Stimulated activated CD8-positive, alpha-beta memory T cell treated with anti-CD3 and anti-CD28 coated beads, Interleukin-12 subunit alpha, Interleukin-12 subunit beta, amount 100 ng/mL, for 24 hours (primary cell): ENCODE measurements at regions not wholly inside any gene's neighbourhood (a gene's known extent, or its start where the extent isn't known, plus 50 kb on each side); places are given as distances from the start of the nearest gene placed in this dataset.

Experiments used
- DNase-seq: peaks from one replicate; pipeline ENCODE4 v3.0.0-alpha.2; 2020; ENCODE audit errors: extremely low read depth

DNA sequence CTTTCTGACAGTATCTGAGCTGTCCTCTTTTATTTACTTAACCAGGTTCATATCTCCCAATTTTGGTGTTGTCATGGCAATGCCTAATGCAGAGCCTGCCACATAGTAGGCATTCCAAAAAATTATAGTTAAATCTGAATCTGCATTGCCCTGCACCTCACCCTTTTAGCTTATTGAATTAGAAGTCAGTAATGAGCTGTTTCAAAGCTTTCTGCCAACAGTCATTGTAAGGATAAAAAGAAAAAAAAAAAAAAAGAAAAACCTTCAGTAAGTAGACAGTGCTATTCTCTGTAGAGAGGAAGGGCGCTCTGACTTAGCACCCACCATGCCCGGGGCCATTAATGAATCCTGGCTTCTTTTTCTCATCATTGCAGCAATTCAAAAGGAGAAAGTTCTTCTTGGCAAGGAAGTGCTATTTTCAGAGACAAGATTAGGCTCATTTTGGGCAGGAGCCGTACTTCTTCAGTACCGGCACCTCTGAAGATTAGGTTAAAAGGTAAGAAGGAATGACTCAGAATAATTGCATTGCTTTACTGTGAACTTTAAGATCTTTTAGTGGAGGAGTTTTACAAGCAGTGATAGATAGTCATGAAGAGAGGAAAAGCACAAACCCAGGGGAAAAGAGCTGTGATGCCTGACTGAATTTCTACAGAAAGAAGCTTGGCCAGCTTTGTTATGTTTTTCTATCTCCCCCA is 2041.2 kb upstream of the PIK3C3 start:
- no peak for DNase-seq

DNA sequence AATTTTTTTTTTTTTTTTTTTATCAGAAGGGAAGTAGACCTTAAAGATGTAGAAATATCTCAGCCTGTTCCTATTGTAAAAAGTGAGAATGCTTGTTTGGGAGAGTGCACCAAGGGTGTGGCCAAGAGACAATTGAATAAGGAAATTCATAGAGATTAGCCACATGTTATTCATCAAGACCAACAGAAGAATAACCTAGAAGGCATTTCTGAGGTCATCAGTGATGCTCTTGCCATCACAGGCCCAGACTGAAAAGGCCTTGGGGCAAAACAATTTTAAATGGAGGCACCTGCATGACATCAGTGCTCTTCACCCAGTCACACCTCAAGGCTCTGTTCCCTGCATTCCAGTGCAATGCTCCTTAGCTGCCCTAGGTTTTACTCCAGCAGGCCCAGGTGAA is 2043.3 kb upstream of the PIK3C3 start:
- DNase-seq = no peak

DNA sequence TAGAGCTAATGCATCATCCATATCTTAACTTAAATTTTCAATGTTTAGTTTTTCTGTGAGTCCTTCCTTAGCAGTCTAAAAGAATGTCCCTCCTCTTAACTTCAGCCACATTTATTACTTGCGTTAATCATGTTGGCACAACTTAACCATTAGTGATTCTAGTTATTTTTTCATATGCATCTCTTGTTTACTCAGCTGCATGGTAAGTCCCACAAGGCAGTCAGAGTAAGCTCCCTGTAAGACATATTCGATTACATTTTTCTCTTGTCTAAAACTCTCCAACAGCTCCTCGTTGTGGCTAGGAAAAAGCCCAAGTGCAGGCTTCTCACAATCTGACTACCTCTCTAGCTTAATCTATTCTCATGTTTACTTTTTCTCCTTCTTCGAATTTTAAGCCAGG is 2045.3 kb upstream of the PIK3C3 start:
- DNase-seq = no peak

DNA sequence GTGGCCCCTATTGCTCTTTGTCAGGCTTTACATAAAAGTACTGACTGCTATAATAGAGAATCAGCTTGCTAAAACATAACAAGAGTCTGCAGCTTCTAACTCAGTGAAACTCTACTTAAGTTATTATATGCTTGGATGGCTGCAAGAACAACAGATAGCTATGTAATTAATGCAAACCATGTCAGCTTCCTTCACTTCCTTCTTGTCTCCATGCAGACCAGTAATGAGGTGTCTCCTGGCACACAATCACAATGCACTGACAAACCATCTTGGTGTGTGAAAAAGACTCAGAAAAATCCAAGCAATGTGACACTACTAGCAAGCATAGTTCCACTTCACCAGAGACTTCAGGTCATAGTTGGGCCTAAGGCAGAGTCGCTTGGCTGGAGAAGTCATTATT is 2068.9 kb upstream of the PIK3C3 start:
- no peak for DNase-seq

DNA sequence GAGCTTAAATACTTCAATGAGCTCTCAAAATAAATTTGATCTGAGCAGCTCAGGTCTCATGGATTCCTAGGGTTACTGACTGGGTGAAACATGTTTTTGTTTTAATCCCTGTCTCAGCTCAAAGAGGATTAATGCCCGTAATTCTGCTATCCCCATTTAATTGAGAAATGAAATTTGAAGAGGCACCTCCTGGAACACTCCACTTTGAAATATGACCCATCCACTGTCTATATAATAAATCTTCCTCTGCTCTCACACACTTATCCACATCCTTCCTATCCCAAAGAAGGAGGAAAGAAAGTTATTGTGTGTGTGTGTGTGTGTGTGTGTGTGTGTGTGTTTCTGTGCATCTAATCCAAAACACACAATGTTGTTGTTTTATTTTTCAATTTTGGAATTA is 2082.4 kb upstream of the PIK3C3 start:
- no peak for DNase-seq

DNA sequence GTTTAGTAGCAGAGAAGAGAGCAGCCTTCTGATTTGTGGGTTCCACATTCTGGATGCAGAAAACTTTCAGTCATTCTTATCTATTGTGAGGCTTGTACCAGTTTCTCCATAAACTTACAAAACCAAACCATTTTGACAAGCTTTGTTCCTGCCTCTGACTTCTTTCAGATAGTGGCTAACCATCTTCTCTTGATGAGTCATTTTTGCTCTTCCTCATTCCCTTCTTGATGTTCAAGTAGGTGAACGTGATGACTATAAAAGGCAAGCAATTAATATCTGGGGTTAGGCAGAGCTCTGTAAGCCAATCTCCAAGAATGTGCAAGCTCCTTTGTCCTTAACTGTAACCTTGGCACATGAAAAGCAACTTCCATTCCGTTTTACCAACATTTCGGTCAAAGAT is 2083.1 kb upstream of the PIK3C3 start:
- DNase-seq = no peak

DNA sequence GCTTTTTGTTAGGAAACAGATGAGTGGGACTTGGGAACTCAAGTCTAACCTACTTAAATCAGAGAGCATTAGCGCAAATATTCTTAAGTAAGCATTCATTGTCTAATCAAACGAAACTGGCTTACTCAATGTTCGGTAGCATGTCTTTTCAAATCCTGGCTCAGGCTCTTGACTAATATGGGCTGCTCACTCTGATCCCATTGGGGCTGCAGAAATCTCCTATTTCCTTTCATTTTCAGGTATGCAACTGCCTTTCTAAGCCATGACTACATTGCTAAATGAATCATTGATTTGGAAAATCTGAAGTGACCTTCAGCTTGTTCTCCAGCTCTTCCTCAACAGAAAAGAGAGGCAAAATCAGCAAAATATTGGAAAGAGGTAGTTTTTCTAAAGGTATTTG is 2084.4 kb upstream of the PIK3C3 start:
- DNase-seq = no peak

DNA sequence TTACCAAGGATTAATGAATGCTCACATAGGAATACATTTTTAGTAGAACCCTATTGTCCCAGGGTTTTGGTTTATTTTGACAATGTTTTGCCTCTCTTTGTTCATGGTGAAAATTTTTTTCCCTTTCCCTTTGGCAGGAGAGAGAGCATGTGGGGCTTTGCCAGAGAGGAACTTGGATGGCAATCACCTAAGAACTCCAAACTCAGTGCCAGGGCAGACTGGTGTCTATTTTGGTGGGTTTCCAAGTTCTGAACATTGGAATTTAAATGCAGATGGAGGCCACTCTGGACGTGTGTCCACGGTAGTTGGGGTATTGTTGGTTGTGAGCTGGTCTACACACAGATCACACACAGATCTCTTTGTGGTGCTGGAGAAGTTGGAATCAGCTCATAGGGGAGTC is 2091.1 kb upstream of the PIK3C3 start:
- no peak for DNase-seq

DNA sequence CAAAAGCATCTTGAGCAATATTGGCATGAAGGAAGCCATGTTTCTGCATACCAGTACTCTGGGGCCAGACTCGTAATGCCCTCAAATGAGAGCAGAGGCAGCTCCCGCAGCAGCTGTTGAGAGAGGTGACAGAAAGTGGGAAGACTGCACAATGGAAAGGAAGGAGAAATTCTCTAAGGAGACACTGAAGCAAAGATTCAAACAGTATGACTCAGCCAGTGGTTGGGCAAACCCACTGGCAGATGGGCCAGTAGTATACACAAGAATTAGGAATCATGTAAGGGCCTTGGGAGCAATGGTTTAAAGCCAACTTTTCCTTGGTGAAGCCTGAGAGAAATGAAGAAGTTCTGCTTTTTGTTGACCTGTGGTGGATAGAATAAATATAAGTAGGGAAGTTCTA is 2092.7 kb upstream of the PIK3C3 start:
- DNase-seq = no peak

DNA sequence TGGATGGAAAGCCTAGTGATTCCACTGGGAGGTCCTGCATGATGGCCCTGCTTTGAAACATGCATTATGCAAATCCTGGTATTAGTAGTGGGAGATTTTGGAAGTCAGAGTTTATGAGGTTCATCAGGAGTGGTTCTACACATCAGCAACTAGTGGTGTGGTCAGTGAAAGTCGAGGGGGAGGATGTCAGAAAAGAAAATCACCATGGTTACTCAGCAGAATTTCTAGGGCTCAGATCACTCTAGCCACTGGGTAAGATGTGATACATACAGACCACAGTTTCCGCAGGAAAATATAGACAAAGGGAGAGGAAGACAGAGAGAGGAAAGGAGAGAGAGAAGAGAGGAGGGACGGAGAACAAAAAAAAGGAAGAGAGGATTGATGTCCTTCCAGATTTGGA is 2100.7 kb upstream of the PIK3C3 start:
- DNase-seq = no peak

DNA sequence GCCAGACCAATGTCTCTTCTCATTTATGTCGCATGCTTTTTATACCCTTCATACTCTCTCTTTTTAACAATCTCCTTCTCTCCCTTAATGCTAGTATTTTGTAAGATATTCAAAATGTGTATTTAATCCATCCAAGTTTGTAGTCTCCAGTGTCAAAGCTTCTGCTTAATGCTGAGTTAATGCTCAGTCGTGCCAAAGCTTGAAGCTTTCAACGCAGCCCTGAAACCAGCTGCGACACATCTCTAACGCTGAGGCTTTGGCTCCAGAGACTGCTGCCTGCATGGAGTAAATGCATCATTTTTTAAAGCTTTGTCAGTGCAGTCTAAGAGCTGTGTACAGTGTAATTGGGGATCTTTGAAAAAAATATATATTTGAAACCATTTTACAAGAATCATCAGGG is 2108.8 kb upstream of the PIK3C3 start:
- no peak for DNase-seq

DNA sequence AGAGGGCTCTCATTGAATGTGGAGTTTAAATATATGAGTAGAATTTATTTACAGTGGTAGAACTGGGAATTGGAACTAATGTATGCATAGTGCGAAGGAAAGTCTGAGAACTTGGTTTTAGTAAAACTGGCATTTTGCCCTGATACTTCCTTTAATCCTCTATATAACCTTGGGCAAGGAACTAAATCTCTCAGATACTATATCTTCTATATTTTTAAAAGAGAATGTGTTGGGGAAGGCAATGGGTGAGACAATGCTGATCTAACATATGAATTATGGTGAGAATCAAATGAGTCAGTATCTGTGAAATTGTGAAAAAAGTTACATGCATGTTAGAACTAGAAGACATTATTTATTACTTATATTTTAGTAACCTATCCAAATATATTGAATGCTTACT is 2109.4 kb upstream of the PIK3C3 start:
- DNase-seq = no peak

DNA sequence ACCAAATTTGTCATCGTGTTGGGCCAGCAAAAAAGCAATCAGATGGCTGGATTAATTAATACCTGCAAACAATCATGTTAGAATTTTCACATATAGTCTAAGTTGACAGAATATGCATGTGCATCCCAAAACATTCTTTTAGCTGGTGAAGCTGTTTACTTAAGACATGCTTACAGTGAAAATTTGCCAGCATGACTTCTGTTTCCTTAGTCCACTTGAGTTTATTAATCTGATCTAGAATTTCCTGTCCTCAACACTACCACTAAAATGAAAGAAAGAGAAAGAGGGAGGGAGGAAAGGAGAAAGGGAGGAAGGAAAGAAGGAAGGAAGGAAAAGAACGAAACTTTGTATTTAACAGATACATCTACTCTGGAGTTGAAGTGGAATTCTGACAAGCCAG is 2109.9 kb upstream of the PIK3C3 start:
- DNase-seq = no peak

DNA sequence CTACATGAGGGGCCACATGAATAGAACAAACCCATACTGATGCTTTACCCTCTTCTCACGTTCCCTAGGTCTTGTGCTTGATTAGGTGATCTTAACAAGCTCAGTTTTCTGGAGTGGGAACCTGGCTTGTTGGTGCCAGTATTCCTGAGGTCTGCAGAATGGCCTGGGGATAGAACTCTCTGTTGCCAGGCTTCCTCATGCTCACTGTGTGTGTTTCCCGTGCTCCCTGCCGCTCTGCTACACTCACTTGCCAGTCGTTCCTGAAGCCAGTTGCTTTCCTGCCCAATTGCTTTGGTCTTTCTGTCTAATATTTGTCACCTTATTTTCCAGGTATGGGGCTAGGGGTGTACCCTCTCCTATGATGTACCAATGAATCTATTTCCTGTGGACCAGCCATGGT is 2111.5 kb upstream of the PIK3C3 start:
- no peak for DNase-seq

DNA sequence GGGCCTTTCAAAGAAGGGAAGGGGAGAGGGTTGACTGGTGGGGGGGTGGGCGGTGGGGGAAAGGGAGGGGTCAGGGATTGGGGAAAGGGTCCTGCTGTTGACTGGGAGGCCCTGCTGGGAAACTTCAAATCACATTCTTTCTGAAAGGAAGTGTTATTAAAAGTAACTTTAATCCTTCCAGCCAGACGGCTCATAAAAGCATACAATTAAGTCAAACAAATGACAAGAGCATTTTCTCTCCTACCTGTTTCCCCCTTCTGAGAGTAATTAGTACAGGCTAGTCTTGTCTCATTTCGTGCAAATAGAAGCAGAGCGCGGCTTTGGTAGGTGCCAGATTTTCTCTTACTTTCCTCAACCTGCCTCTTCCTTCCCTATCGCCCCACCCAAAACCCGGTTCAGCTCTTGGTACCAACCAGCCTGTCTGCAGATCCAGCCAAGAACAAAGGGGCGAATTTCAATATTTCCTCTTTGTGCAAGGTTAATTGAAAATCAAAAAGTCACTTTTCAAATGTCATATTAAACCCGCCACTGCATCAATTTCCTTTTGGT is 2112.6 kb upstream of the PIK3C3 start:
- no peak for DNase-seq

DNA sequence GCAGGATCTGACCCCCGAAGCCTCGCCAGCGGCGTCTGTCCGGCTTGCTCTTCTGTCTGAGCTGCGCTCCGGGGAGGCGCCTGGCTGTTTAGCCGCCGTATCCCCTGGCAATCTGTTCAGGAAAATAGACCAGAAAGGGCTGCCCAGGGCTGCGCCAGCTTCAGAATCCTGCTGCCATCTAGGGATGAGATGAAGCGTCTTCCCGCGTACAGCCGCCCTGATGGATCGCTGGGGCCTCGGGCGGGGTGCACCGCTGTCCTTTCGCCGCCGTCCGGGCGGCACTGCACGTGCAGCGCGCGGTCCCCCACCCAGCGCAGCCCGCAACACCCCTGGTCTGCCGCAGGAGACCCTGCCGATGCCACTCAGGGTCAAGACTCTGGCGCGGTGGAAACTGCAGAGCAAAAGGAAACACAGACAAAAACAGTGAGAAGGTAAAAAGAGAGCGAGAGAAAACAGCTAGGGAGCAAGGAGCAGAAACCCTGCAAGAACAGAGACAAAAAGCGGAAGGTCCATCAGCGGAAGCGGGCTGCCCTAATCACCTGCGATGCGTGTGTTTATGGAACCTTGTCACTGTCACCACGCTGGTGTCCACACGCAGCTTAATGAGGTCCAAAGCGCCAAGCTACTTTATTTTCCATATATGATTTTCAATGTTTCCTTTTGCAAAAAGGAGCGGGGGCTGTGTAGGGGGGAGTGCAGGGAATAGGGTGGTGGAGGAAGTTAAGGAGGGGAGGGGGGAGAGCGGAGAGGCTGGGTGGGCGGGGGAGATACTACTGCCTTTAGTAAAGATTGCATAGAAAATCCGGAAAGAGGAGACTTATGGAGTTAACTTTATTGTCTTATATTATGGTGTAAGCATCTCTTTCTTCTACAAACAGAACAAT is 2113.3 kb upstream of the PIK3C3 start:
- DNase-seq = no peak

DNA sequence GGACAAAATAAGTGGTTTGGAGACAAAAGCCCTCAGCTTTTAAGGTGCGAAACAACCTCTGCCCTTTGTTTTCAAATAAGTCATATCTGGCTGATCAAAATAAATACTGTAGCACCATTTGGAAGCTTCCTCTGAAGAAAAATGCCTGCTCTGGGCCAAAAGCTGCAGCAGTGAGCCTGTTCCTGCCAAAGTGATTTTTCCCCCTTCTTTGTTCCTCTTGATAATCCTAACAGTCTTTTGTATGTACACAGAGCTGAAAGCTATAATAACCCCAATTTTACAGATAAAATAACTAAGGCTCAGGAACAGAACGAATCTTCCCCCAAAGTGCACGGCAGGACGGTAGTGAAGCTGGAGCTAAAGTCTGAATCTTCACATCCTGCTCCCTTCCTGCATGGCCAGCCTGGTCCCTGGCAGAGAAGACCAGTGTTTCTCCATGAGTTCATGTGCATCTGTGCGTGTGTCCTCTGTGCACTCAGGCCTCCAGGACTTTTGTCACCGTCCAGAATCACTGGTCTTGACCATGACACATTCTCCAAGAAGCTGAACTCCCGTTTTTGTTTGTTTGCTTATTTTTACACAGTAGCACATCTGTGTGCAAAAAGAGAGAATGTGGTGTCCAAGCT is 2114.1 kb upstream of the PIK3C3 start:
- no peak for DNase-seq

DNA sequence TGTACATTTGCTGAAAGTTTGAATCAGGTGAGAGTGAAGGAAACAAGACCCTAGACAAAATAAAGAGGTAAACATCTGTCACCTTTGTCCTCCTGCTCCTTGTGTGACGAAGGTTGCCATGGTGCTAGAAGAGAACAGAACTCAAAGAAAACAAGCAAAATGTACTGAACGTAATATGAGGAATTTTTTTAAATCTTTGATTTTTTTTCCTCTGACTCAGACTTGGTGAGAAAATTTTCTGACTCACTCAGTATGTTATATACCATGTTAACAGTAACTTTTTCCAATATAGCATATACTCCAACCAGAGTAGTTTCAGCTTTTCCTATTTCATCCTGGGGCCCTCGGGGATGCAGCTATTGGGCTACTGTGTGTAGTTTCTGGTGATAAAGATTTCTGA is 2114.6 kb upstream of the PIK3C3 start:
- DNase-seq = no peak

DNA sequence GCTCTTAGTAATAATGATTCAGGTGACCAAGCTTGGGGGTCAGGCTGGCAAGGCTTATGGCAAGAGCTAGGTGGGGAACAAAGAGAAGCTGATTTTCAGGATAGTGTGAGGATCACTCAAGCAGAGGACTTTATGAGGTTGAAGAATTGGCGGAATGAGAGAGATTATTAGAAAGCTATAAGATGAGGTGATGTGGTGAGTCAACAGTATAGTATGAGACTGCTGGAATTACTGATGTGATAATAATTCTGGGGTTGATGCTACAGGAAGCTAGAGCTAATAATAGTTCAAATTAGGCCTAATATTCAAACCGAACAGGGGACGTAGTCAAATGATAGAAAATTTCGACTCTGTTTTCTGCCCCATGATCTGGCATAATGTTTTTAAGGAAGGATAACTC is 2115.3 kb upstream of the PIK3C3 start:
- DNase-seq = no peak

DNA sequence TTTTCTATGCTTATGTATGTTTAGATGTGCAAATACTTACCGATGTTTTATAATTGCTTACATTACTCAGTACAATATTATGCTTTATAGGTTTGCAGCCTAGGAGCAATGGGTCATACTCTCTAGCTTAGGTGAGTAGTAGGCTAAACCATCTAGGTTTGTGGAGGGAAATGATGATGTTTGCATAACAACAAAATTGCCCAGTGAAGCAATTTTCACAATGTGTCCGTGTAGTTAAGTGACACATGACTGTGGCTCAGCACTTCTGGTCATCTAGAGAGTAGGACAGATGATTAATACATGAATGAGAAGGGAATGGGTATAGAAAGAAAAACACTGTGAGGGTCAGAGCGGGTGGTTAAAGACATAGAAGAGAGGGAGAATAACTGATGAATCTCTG is 2116.2 kb upstream of the PIK3C3 start:
- DNase-seq = no peak

DNA sequence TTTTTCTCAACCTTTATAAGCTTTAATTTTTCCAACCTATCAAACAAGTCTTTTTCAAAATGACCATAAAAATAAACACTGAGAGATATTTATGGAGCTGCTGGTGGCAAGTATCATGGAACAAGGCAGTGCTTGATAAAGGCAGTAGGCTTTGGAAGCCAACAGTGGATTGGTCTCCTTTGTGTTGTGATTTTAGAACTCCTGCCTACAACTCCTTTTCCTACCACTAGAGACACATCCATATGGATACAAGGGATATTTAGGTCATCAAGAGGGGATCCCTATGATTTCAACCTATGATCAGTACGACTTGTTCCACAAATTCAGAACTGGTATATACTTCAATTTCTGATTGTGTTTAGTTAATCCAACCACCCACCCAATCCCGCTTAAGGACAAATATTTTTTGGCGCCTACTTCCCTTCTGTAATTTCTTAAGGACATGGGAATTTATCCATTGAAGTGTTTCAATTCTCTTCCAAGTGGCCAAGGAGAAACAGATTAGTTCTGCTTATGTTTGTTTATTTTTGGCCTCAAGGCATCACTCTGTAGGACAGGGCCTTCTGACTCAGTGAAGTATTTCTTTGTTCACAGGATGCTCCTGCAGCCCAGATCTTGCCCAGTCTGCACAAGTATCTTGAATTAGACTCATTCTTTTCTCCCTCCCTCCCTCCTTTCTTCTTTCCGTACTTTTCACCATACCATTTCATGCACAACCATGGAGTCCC is 2119.6 kb upstream of the PIK3C3 start:
- no peak for DNase-seq

DNA sequence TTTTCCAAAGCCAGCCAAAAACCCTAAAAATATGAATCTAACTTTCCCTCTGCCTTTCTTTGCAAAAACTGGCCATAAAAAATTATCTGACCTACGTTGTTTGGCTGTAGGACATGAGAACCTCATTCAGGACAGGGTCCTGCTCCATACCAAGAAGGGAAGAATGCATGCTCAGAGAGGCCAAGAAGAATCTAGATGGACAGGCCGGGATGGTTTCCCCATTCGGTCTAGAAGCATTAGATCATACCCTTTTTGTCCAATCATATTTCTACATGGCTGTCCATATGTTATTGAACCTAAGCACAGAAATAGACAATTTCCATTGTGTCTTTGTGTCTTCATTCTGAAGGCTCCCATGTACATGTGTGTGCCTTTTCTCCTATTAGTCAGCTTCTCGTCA is 2120.4 kb upstream of the PIK3C3 start:
- no peak for DNase-seq
